GM20000 (cell line): ENCODE measurements at regions not wholly inside any gene's neighbourhood (a gene's known extent, or its start where the extent isn't known, plus 50 kb on each side); places are given as distances from the start of the nearest gene placed in this dataset.

Experiments used
- DNase-seq: peaks from one replicate; pipeline ENCODE4 v3.0.0; 2012; ENCODE audit warnings: low spot score
- TF ChIP-seq, protein P1 (sequence below): IDR thresholded peaks from 2 replicates; pipeline ENCODE4 v1.5.1; 2012; ENCODE audit warnings: mild to moderate bottlenecking, control low read depth; ENCODE audit errors: extremely low read depth, missing control alignments

DNA sequence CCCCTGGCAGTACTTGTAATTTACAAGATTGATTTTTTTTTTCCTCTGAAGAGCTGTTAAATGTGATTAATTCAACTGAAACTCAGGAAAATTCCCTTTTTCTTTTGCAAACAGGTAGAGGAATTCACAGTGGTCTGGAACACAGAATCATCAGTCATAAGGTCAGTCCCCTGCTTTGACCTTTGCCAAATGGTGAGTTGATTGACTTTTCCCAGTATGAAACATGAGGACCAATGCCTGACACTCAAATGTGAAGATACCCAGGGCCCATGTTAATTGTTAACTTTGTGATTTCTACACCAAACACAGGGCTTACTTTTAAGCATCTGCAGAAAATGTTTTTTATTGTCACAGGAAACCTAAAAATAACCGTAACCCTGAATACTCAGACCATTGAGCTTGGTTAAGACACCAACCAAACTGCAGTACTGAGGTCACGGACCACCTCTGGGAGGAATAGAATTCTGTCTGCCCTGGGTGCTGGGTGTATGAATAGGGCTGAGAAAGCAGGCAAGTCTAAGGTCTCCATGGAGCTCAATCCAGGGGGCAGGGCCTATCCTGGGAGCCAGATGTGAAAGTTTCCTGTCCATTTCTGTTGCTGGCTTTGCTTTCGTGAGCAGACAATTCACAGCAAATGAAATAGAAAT, 192.4 kb downstream of the TMX1 start:
- no peak for DNase-seq
- TF ChIP-seq, protein P1, sequence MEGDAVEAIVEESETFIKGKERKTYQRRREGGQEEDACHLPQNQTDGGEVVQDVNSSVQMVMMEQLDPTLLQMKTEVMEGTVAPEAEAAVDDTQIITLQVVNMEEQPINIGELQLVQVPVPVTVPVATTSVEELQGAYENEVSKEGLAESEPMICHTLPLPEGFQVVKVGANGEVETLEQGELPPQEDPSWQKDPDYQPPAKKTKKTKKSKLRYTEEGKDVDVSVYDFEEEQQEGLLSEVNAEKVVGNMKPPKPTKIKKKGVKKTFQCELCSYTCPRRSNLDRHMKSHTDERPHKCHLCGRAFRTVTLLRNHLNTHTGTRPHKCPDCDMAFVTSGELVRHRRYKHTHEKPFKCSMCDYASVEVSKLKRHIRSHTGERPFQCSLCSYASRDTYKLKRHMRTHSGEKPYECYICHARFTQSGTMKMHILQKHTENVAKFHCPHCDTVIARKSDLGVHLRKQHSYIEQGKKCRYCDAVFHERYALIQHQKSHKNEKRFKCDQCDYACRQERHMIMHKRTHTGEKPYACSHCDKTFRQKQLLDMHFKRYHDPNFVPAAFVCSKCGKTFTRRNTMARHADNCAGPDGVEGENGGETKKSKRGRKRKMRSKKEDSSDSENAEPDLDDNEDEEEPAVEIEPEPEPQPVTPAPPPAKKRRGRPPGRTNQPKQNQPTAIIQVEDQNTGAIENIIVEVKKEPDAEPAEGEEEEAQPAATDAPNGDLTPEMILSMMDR, result no peak

DNA sequence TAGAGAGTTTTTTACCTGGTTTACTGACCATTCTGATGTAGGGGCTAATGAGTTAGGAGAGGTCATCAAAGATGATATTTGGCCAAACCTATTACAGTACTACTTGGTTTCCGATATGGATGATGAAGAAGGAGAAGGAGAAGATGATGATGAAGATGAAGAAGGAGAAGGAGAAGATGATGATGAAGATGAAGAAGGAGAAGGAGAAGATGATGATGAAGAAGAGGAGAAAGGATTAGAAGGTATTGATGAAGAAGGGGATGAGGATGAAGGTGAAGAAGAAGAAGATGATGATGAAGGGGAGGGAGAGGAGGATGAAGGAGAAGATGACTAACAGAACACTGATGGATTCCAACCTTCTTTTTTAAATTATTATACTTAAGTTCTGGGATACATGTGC, 196.6 kb downstream of the TMX1 start:
- TF ChIP-seq, protein P1, result no peak
- DNase-seq, result no peak

DNA sequence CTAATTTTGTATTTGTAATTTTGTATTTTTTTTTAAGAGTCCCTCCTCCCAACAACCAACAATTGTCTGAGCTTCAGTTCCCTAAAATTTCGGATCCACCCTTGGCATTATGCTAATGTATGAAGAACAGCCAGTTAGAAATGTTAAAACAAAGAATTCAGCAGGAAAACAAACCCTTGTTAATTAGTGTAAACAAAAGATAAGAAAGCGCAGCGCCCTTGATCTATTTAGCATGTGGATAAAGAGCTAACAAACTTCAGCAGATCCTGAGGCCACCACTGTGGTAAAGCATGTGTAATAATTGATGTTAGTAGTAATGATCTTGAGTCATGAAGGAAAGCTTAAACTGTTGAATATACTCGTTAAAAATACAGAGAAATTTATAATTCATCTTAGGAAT, 199.8 kb downstream of the TMX1 start:
- TF ChIP-seq, protein P1, result no peak
- DNase-seq, result no peak

DNA sequence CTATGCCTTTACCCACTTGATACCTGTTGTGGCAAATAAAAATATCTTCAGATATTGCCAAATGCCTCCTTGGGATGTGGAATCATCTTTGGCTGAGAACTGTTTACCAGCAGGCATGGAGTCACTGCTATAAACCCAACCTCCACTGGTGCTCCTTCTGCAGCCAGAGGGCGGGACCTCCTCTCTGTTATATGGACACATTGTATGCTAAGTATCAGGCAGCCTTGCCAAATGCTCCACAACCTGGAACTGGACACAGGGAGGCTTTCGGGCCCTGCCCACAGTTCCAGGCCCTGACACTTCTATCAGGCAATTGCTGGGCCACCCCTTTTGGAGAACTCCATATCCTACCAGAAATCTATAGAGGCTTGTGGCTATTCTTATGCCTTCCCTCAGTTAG, 201.0 kb downstream of the TMX1 start:
- TF ChIP-seq, protein P1, result no peak
- DNase-seq, result no peak

GRCh38 chr14:51442513-51443175, 202.6 kb downstream of the TMX1 start:
- TF ChIP-seq, protein P1, result no peak
- DNase-seq, result no peak

GRCh38 chr14:51443195-51444018, 203.4 kb downstream of the TMX1 start:
- DNase-seq, result no peak
- TF ChIP-seq, protein P1, result no peak
